ENCODE measurements at regions not wholly inside any gene's neighbourhood (a gene's known extent, or its start where the extent isn't known, plus 50 kb on each side); places are given as distances from the start of the nearest gene placed in this dataset.

- Histone ChIP-seq H3K23ac (ENCODE audit: low read depth, low read length) (no peak overlapping the region), H3K14ac (replicated peaks; ENCODE audit: low read depth, low read length) (no peak overlapping the region), H3K27me3 (ENCODE audit: control insufficient read depth, insufficient read depth, low read length) (no peaks in the 10 kb centered on the region), H3K79me1 (ENCODE audit: low read depth in 1 of 2, low read length in 2 of 2) (no peaks in the 10 kb centered on the region), H2BK5ac (ENCODE audit: low read depth, low read length, poor library complexity, severe bottlenecking) (no peak overlapping the region), H3K9ac (ENCODE audit: low read depth, low read length) (no peak overlapping the region), H2BK15ac (ENCODE audit: low read depth, low read length) (no peak overlapping the region), H4K20me1 (ENCODE audit: insufficient read depth, low read length) (no peaks in the 10 kb centered on the region), H2AK5ac (ENCODE audit: low read depth, low read length) (no peak overlapping the region), H3K9me3 (ENCODE audit: control insufficient read depth, insufficient read depth, low read length) (peaks cover 4% of the 10 kb centered on the region; the same call in 1 of the 2 replicates), H3K4ac (ENCODE audit: low read depth, low read length) (no peak overlapping the region), H3K36me3 (ENCODE audit: control insufficient read depth, insufficient read depth, low read length) (no peaks in the 10 kb centered on the region), H4K91ac (ENCODE audit: insufficient read depth, low read depth, low read length) (no peak overlapping the region), H3K56ac (ENCODE audit: extremely low read depth, insufficient read depth, low read length) (no peak overlapping the region), H4K5ac (ENCODE audit: low read depth, low read length) (no peak overlapping the region), H3K18ac (ENCODE audit: low read depth, low read length) (no peak overlapping the region), H2AFZ (replicated peaks; ENCODE audit: low read length, poor library complexity) (no peak overlapping the region), H2BK20ac (ENCODE audit: low read depth, low read length) (no peak overlapping the region), H3K4me2 (ENCODE audit: low read depth, low read length) (no peak overlapping the region), H3K9me1 (ENCODE audit: insufficient read depth, low read length) (no peaks in the 10 kb centered on the region), H3K27ac (ENCODE audit: insufficient read depth, low read length) (no peak overlapping the region), H3K4me1 (ENCODE audit: control insufficient read depth, insufficient read depth, low read length) (no peaks in the 10 kb centered on the region), H3K4me3 (ENCODE audit: insufficient read depth, low read depth, low read length) (no peak overlapping the region), H4K8ac (ENCODE audit: low read depth in 2 of 2, low read length in 2 of 2) (no peak overlapping the region), H2BK120ac (ENCODE audit: low read depth, low read length) (no peak overlapping the region), H2AK9ac (replicated peaks; ENCODE audit: low read depth, low read length, poor library complexity) (no peak overlapping the region)
- dilution Hi-C loops (cut with HindIII; ENCODE audit: low sequenced_read_pairs, unreplicated experiment) (no loop called here), in situ Hi-C loops (cut with MboI; ENCODE audit: low sequenced_read_pairs) (no loop called here), intact Hi-C loops (cut with micrococcal nuclease) (no loop called here)
- WGBS, 2 experiments (ENCODE audit: extremely low coverage in 2 of 2, insufficient read length in 1 of 2), result no CpG with 5 or more reads among the region's 1 CpG
- CTCF ChIA-PET, result no interaction called here
- TF ChIP-seq, protein P1, sequence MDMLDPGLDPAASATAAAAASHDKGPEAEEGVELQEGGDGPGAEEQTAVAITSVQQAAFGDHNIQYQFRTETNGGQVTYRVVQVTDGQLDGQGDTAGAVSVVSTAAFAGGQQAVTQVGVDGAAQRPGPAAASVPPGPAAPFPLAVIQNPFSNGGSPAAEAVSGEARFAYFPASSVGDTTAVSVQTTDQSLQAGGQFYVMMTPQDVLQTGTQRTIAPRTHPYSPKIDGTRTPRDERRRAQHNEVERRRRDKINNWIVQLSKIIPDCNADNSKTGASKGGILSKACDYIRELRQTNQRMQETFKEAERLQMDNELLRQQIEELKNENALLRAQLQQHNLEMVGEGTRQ (IDR thresholded peaks at IDR 0.05; ENCODE audit: low read depth, low read length), result no peak
- no peak for TF ChIP-seq FOS (IDR thresholded peaks at IDR 0.05; ENCODE audit: low read depth, low read length)
- TF ChIP-seq RAD21 (IDR thresholded peaks at IDR 0.05; ENCODE audit: low read length), result no peak
- DNase-seq (no peak), ATAC-seq (ENCODE audit: low read depth) (no peak)
- no TSS peak for BruUV-seq (replicated peaks)
- POLR2A ChIA-PET (ENCODE audit: unreplicated experiment), result no interaction called here
These were observed 90.1 kb upstream of the TRPC7 start for GRCh38 chr5:136455409-136455808.

Data from IMR-90 (cell line).